Fibroblast of lung (primary cell): ENCODE measurements at regions not wholly inside any gene's neighbourhood (a gene's known extent, or its start where the extent isn't known, plus 50 kb on each side); places are given as distances from the start of the nearest gene placed in this dataset.
A peak's percentile ranks its signal among the peaks of the same experiment; 100 is the strongest.

Source experiments
- DNase-seq, 2 donors: peaks; one replicate each; pipeline versions ENCODE4 v3.0.0 to v3.0.0-alpha.2; 2010; ENCODE audit warnings: low read depth in 2 of 2
- H2AFZ ChIP-seq: 2 replicates; pipeline ENCODE4 v1.5.1; 2012; ENCODE audit warnings: low read length, control low read depth, inconsistent platforms
- H3K27ac ChIP-seq: 2 replicates; pipeline ENCODE4 v1.5.1; 2011; ENCODE audit warnings: low read length, control low read depth; ENCODE audit not compliant: insufficient read depth
- H3K27me3 ChIP-seq: 2 replicates; pipeline ENCODE4 v1.5.1; 2011; ENCODE audit warnings: mild to moderate bottlenecking, low read length; ENCODE audit not compliant: control insufficient read depth, insufficient read depth
- H3K36me3 ChIP-seq: 2 replicates; pipeline ENCODE4 v1.5.1; 2011; ENCODE audit warnings: low read length; ENCODE audit not compliant: control insufficient read depth, insufficient read depth
- H3K4me1 ChIP-seq: 2 replicates; pipeline ENCODE4 v1.5.1; 2011; ENCODE audit warnings: low read length; ENCODE audit not compliant: control insufficient read depth, insufficient read depth; ENCODE audit errors: extremely low read depth
- H3K4me2 ChIP-seq: 2 replicates; pipeline ENCODE4 v1.5.1; 2011; ENCODE audit warnings: low read length, control low read depth; ENCODE audit not compliant: insufficient read depth; ENCODE audit errors: extremely low read depth
- H3K4me3 ChIP-seq, 4 experiments: fragments of 200-600 bp in 1 of 4; sonication (generic) in 1 of 4; replicated peaks in 1 of 4; 2 replicates each; pipeline ENCODE4 v1.5.1; 2011 to 2016; ENCODE audit warnings: low read length in 4 of 4, low read depth in 3 of 4, mild to moderate bottlenecking in 3 of 4, control low read depth in 2 of 4, inconsistent platforms in 1 of 4, mixed read lengths in 1 of 4; ENCODE audit not compliant: insufficient read depth in 1 of 4; ENCODE audit errors: control extremely low read depth in 1 of 4
- H3K79me2 ChIP-seq: 2 replicates; pipeline ENCODE4 v1.5.1; 2012; ENCODE audit warnings: mild to moderate bottlenecking, low read length, inconsistent platforms; ENCODE audit not compliant: control insufficient read depth, insufficient read depth
- H3K9ac ChIP-seq: 2 replicates; pipeline ENCODE4 v1.5.1; 2011; ENCODE audit warnings: mild to moderate bottlenecking, low read length, control low read depth; ENCODE audit not compliant: insufficient read depth
- H3K9me3 ChIP-seq: 2 replicates; pipeline ENCODE4 v1.5.1; 2012; ENCODE audit warnings: low read depth, low read length; ENCODE audit not compliant: control insufficient read depth, insufficient read depth
- H4K20me1 ChIP-seq: 2 replicates; pipeline ENCODE4 v1.5.1; 2011; ENCODE audit warnings: low read length; ENCODE audit not compliant: control insufficient read depth, insufficient read depth; ENCODE audit errors: extremely low read depth
- CTCF ChIP-seq, 2 donors: IDR thresholded peaks in 1 of 2; conservative IDR thresholded peaks in 1 of 2; 1 replicate in 1 of 2; 2 replicates in 1 of 2; pipeline ENCODE4 v1.5.1; 2011 to 2012; ENCODE audit warnings: low read length in 2 of 2, control low read depth in 1 of 2, inconsistent platforms in 1 of 2, low read depth in 1 of 2, mild to moderate bottlenecking in 1 of 2
- EZH2 ChIP-seq: IDR thresholded peaks from 2 replicates; pipeline ENCODE4 v1.5.1; 2012; ENCODE audit warnings: low read length, control low read depth, mild to moderate bottlenecking; ENCODE audit errors: missing control alignments

GRCh38 chr14:61618448-61618847 is 76.9 kb upstream of the HIF1A start:
- H2AFZ ChIP-seq: no peak overlapping the region
- no peak overlapping the region for H3K4me3 ChIP-seq
- DNase-seq: no peak
- H3K4me1 ChIP-seq: peaks cover 5% of the 10 kb centered on the region
- H3K27me3 ChIP-seq: no peaks in the 10 kb centered on the region
- H3K9ac ChIP-seq: no peak overlapping the region
- H3K4me2 ChIP-seq: no peak overlapping the region
- TF ChIP-seq CTCF (conservative IDR thresholded peaks at IDR 0.05 in 1 of 2, IDR thresholded peaks at IDR 0.05 in 1 of 2; ENCODE audit: low read depth in 1 of 2, low read length in 2 of 2) (no peak), EZH2 (no peak)
- no peaks in the 10 kb centered on the region for H3K9me3 ChIP-seq
- no peak overlapping the region for H3K27ac ChIP-seq
- no peaks in the 10 kb centered on the region for H4K20me1 ChIP-seq
- H3K79me2 ChIP-seq: no peaks in the 10 kb centered on the region
- H3K36me3 ChIP-seq: no peaks in the 10 kb centered on the region

- Histone ChIP-seq H3K4me2 (no peak overlapping the region), H2AFZ (no peak overlapping the region), H3K9me3 (no peaks in the 10 kb centered on the region), H3K4me3 (no peak overlapping the region), H3K36me3 (no peaks in the 10 kb centered on the region), H3K9ac (no peak overlapping the region), H3K79me2 (no peaks in the 10 kb centered on the region), H3K4me1 (peaks cover 5% of the 10 kb centered on the region), H3K27me3 (no peaks in the 10 kb centered on the region), H3K27ac (no peak overlapping the region), H4K20me1 (no peaks in the 10 kb centered on the region)
- DNase-seq: no peak
- TF ChIP-seq EZH2: no peak
- TF ChIP-seq CTCF (conservative IDR thresholded peaks at IDR 0.05 in 1 of 2, IDR thresholded peaks at IDR 0.05 in 1 of 2; ENCODE audit: low read depth in 1 of 2, low read length in 2 of 2): no peak
Measured at GRCh38 chr14:61619494-61619893, 75.8 kb upstream of the HIF1A start.

GRCh38 chr14:61620130-61620946 is 75.0 kb upstream of the HIF1A start:
- no peak overlapping the region for H3K9ac ChIP-seq

More at GRCh38 chr14:61620130-61620946, 75.0 kb upstream of the HIF1A start:
- Histone ChIP-seq H4K20me1 (no peaks in the 10 kb centered on the region), H3K4me3 (no peak overlapping the region), H3K27me3 (no peaks in the 10 kb centered on the region), H3K36me3 (no peaks in the 10 kb centered on the region), H3K4me2 (peak overlapping the region; percentile 37), H3K4me1 (peaks cover 5% of the 10 kb centered on the region), H3K9me3 (no peaks in the 10 kb centered on the region), H3K79me2 (no peaks in the 10 kb centered on the region), H2AFZ (no peak overlapping the region), H3K27ac (no peak overlapping the region)
- peak; percentile 96 for DNase-seq
- TF ChIP-seq CTCF (conservative IDR thresholded peaks at IDR 0.05 in 1 of 2, IDR thresholded peaks at IDR 0.05 in 1 of 2; ENCODE audit: low read depth in 1 of 2, low read length in 2 of 2): no peak
- no peak for TF ChIP-seq EZH2
